A549 (cell line): ENCODE measurements at regions not wholly inside any gene's neighbourhood (a gene's known extent, or its start where the extent isn't known, plus 50 kb on each side); places are given as distances from the start of the nearest gene placed in this dataset.
A peak's percentile ranks its signal among the peaks of the same experiment; 100 is the strongest.
"Not testable (repeated sequence)": the region's sequence is repeated elsewhere in the genome, so short reads cannot be mapped to it uniquely, and the experiment has no call there.

Experiments
- ATAC-seq, 2 experiments: fragments of 200-7000 bp in 1 of 2; fragments of >200 bp in 1 of 2; cut with Nextera tagmentation in 1 of 2; cut with Tn5 transposase in 1 of 2; 3 replicates each; pipeline versions ENCODE4 v1.8.0 to v1.9.1; 2018 to 2020; ENCODE audit warnings: mild to moderate bottlenecking in 1 of 2, moderate library complexity in 1 of 2
- CTCF ChIA-PET: fragments of 300-600 bp; sonication (Branson Sonifier 250); formaldehyde crosslinking; extraction: SDS; loops from one replicate; lab custom pipeline; 2021; ENCODE audit warnings: antibody characterized with exemption, inconsistent platforms; lab: Yijun Ruan, JAX
- POLR2A ChIA-PET: fragments of 350-600 bp; formaldehyde crosslinking; extraction: SDS; loops from one replicate; lab custom pipeline; 2021; ENCODE audit warnings: antibody characterized with exemption, inconsistent platforms; lab: Yijun Ruan, JAX
- DNase-seq, 2 experiments: peaks; one replicate each; pipeline versions ENCODE4 v3.0.0 to v3.0.0-alpha.2; 2011 to 2016; ENCODE audit warnings: low read depth in 1 of 2, low spot score in 1 of 2
- FAIRE-seq: peaks from 2 replicates; lab custom pipeline; 2011; peaks lifted over from hg19 to GRCh38; lab: Jason Lieb, UNC
- H3K27ac ChIP-seq, 2 experiments: fragments of >200 bp; sonication (Bioruptor Twin); formaldehyde crosslinking; 3 replicates each; pipeline ENCODE4 v1.5.1; 2016 to 2017
- H3K4me1 ChIP-seq: fragments of >200 bp; sonication (Bioruptor Twin); formaldehyde crosslinking; 3 replicates; pipeline ENCODE4 v1.6.1; 2016
- H3K4me2 ChIP-seq: fragments of >200 bp; sonication (Bioruptor Twin); formaldehyde crosslinking; 3 replicates; pipeline ENCODE4 v1.6.1; 2016
- H3K4me3 ChIP-seq: fragments of >200 bp; sonication (Bioruptor Twin); formaldehyde crosslinking; 3 replicates; pipeline ENCODE4 v1.5.1; 2016
- H3K9me3 ChIP-seq: fragments of >200 bp; sonication (Bioruptor Twin); formaldehyde crosslinking; 3 replicates; pipeline ENCODE4 v1.6.1; 2016
- BHLHE40 ChIP-seq: IDR thresholded peaks from 2 replicates; pipeline ENCODE4 v1.6.1; 2012; ENCODE audit warnings: low read depth, low read length, inconsistent platforms
- CBX8 ChIP-seq: fragments of 200-600 bp; sonication (generic); IDR thresholded peaks from 2 replicates; pipeline ENCODE4 v1.6.1; 2016
- CTCF ChIP-seq: fragments of >200 bp; sonication (Bioruptor Twin); formaldehyde crosslinking; IDR thresholded peaks from 3 replicates; pipeline ENCODE4 v1.5.1; 2016
- E2F6 ChIP-seq: IDR thresholded peaks from 2 replicates; pipeline ENCODE4 v1.6.1; 2012; ENCODE audit warnings: low read depth, borderline replicate concordance
- EHMT2 ChIP-seq: fragments of 200-600 bp; sonication (generic); IDR thresholded peaks from 2 replicates; pipeline ENCODE4 v1.6.1; 2016; ENCODE audit warnings: antibody characterized with exemption, low read depth, mild to moderate bottlenecking, moderate library complexity
- EP300 ChIP-seq, 2 experiments: fragments of >200 bp; sonication (Bioruptor Twin); formaldehyde crosslinking; IDR thresholded peaks; 2 replicates in 1 of 2; 3 replicates in 1 of 2; pipeline ENCODE4 v1.6.1; 2016 to 2017
- FOSB ChIP-seq: fragments of 250-450 bp; sonication (Bioruptor Pico); IDR thresholded peaks from 2 replicates; pipeline ENCODE4 v1.5.0; 2020; ENCODE audit warnings: mild to moderate bottlenecking, moderate library complexity
- HOXB13 ChIP-seq: fragments of 250-450 bp; sonication (Bioruptor Pico); IDR thresholded peaks from 2 replicates; pipeline ENCODE4 v1.5.0; 2020; ENCODE audit warnings: low read depth, mild to moderate bottlenecking, moderate library complexity
- JUNB ChIP-seq: fragments of >200 bp; sonication (Bioruptor Twin); formaldehyde crosslinking; IDR thresholded peaks from 2 replicates; pipeline ENCODE4 v1.6.1; 2016
- MAZ ChIP-seq: fragments of 150-350 bp; IDR thresholded peaks from 2 replicates; pipeline ENCODE4 v1.6.1; 2014; ENCODE audit warnings: antibody characterized with exemption, low read depth, low read length, borderline replicate concordance
- MYC ChIP-seq: IDR thresholded peaks from 2 replicates; pipeline ENCODE4 v1.6.1; 2012; ENCODE audit warnings: mild to moderate bottlenecking, inconsistent platforms, low read length, improper control_type of control experiment, borderline replicate concordance
- PBX3 ChIP-seq: IDR thresholded peaks from 2 replicates; pipeline ENCODE4 v1.6.1; 2012
- RAD21 ChIP-seq, 2 experiments: fragments of >200 bp in 1 of 2; sonication (Bioruptor Twin) in 1 of 2; formaldehyde crosslinking in 1 of 2; IDR thresholded peaks in 1 of 2; conservative IDR thresholded peaks in 1 of 2; 2 replicates in 1 of 2; 3 replicates in 1 of 2; pipeline ENCODE4 v1.6.1; 2012 to 2018; ENCODE audit warnings: inconsistent platforms in 1 of 2
- SREBF2 ChIP-seq: fragments of 450-650 bp; IDR thresholded peaks from 2 replicates; pipeline ENCODE4 v1.6.1; 2014; ENCODE audit warnings: mild to moderate bottlenecking, moderate library complexity
- ZNF302 ChIP-seq: fragments of 250-450 bp; sonication (Bioruptor Pico); IDR thresholded peaks from 2 replicates; pipeline ENCODE4 v1.9.0; 2021; ENCODE audit warnings: inconsistent platforms, mild to moderate bottlenecking, moderate library complexity
- WGBS: methylation state at CpG from one replicate; pipeline ENCODE4 v1.1.6; 2017; ENCODE audit errors: missing lambda C conversion rate; 5-methylcytosine and 5-hydroxymethylcytosine counted together

- H3K27ac ChIP-seq, CTCF ChIA-PET, H3K4me2 ChIP-seq, ATAC-seq, H3K9me3 ChIP-seq, FAIRE-seq, H3K4me1 ChIP-seq, POLR2A ChIA-PET, DNase-seq, H3K4me3 ChIP-seq: not testable (repeated sequence)
- WGBS, result 69% methylated on average over 2 of the region's 2 CpGs
These were observed 2375.5 kb upstream of the PCDH20 start for GRCh38 chr13:63791134-63791533.

- Histone ChIP-seq H3K9me3 (no peaks in the 10 kb centered on the region), H3K4me1 (no peaks in the 10 kb centered on the region), H3K4me2 (no peak overlapping the region), H3K27ac (no peak overlapping the region), H3K4me3 (no peak overlapping the region)
- DNase-seq (no peak), ATAC-seq (no peak), FAIRE-seq (no peak)
- TF ChIP-seq PBX3, result no peak
- TF ChIP-seq JUNB, result no peak
- POLR2A ChIA-PET, result interaction anchor here (0.5 kb wide), 1 partner anchor 580 kb away, joined by 3 read pairs; no protein-coding TSS in a partner anchor
- WGBS, result 26% methylated on average over 2 of the region's 2 CpGs
- CTCF ChIA-PET, result no interaction called here
These were observed 2358.5 kb upstream of the PCDH20 start for GRCh38 chr13:63774133-63774532.

- Histone ChIP-seq H3K27ac (no peak overlapping the region), H3K4me1 (no peaks in the 10 kb centered on the region), H3K4me2 (no peak overlapping the region), H3K9me3 (no peaks in the 10 kb centered on the region), H3K4me3 (no peak overlapping the region)
- no peak for TF ChIP-seq RAD21 (conservative IDR thresholded peaks at IDR 0.05 in 1 of 2, IDR thresholded peaks at IDR 0.05 in 1 of 2)
- TF ChIP-seq SREBF2, result no peak
- no peak for TF ChIP-seq MAZ
- TF ChIP-seq HOXB13 (CRISPR knock-in tag), result no peak
- ChIA-PET CTCF (no interaction called here), POLR2A (no interaction called here)
- no peak for ATAC-seq
- no peak for FAIRE-seq
- no peak for DNase-seq
- WGBS, result 65% methylated on average over 3 of the region's 3 CpGs
These were observed 2357.8 kb upstream of the PCDH20 start for GRCh38 chr13:63773476-63773875.

- H3K4me1 ChIP-seq, H3K4me3 ChIP-seq, H3K9me3 ChIP-seq, H3K27ac ChIP-seq, ATAC-seq, CTCF ChIA-PET, POLR2A ChIA-PET, H3K4me2 ChIP-seq, FAIRE-seq, DNase-seq: not testable (repeated sequence)
- 20% methylated on average over 5 of the region's 5 CpGs for WGBS
These were observed 2342.0 kb upstream of the PCDH20 start for GRCh38 chr13:63757683-63758082.

- POLR2A ChIA-PET, H3K4me2 ChIP-seq, DNase-seq, H3K4me3 ChIP-seq, H3K4me1 ChIP-seq, H3K9me3 ChIP-seq, FAIRE-seq, H3K27ac ChIP-seq, CTCF ChIA-PET: not testable (repeated sequence)
- no CpG with 5 or more reads among the region's 2 CpGs for WGBS
- ATAC-seq, result peak; percentile 72 to 82; a peak in 3 of 6 replicates
These were observed 2334.2 kb upstream of the PCDH20 start for GRCh38 chr13:63749857-63750256.

GRCh38 chr13:63741814-63742101, 2326.1 kb upstream of the PCDH20 start:
- H3K4me2 ChIP-seq, H3K4me3 ChIP-seq, H3K4me1 ChIP-seq, DNase-seq, CTCF ChIA-PET, POLR2A ChIA-PET, FAIRE-seq, H3K27ac ChIP-seq, ATAC-seq, H3K9me3 ChIP-seq: not testable (repeated sequence)
- no CpG with 5 or more reads among the region's 19 CpGs for WGBS

- no peaks in the 10 kb centered on the region for H3K4me1 ChIP-seq
- ChIA-PET POLR2A (no interaction called here), CTCF (no interaction called here)
- no CpG with 5 or more reads among the region's 36 CpGs for WGBS
- no peak for ATAC-seq
- H3K27ac ChIP-seq, result no peak overlapping the region
- no peaks in the 10 kb centered on the region for H3K9me3 ChIP-seq
- no peak for FAIRE-seq
- H3K4me3 ChIP-seq, result no peak overlapping the region
- no peak for DNase-seq
- no peak overlapping the region for H3K4me2 ChIP-seq
- TF ChIP-seq ZNF302 (CRISPR knock-in tag), result no peak
- TF ChIP-seq EHMT2, result no peak
- TF ChIP-seq E2F6, result no peak
- no peak for TF ChIP-seq FOSB (CRISPR knock-in tag)
- no peak for TF ChIP-seq CBX8
- no peak for TF ChIP-seq BHLHE40
- TF ChIP-seq CTCF, result no peak
- TF ChIP-seq EP300 (IDR thresholded peaks at IDR 0.05), result no peak
- TF ChIP-seq MYC, result no peak
These were observed 2325.6 kb upstream of the PCDH20 start for GRCh38 chr13:63741029-63741813.
